ENCODE measurements at regions not wholly inside any gene's neighbourhood (a gene's known extent, or its start where the extent isn't known, plus 50 kb on each side); places are given as distances from the start of the nearest gene placed in this dataset.
"Not testable (repeated sequence)": the region's sequence is repeated elsewhere in the genome, so short reads cannot be mapped to it uniquely, and the experiment has no call there.

- Mint-ChIP-seq H3K36me3 (ENCODE audit: low read depth) (no peaks in the 10 kb centered on the region), H3K4me1 (no peaks in the 10 kb centered on the region), H3K27ac (no peak overlapping the region), H3K9me3 (peaks cover 9% of the 10 kb centered on the region), H3K4me3 (no peak overlapping the region), H3K27me3 (peaks cover 5% of the 10 kb centered on the region)
- no peak for ATAC-seq (replicated peaks)
Measured at GRCh38 chr4:74559853-74560252, 114.9 kb downstream of the AREG start.

- Mint-ChIP-seq H3K27ac (no peak overlapping the region), H3K4me3 (no peak overlapping the region), H3K4me1 (no peaks in the 10 kb centered on the region), H3K36me3 (ENCODE audit: low read depth) (no peaks in the 10 kb centered on the region), H3K9me3 (peaks cover 9% of the 10 kb centered on the region), H3K27me3 (peaks cover 5% of the 10 kb centered on the region)
- no peak for ATAC-seq (replicated peaks)
Measured at GRCh38 chr4:74567981-74568380, 123.0 kb downstream of the AREG start.

GRCh38 chr4:74570095-74570494, 125.2 kb downstream of the AREG start:
- H3K4me1 Mint-ChIP-seq, result no peaks in the 10 kb centered on the region
- no peaks in the 10 kb centered on the region for H3K27me3 Mint-ChIP-seq
- H3K36me3 Mint-ChIP-seq (ENCODE audit: low read depth), result no peaks in the 10 kb centered on the region
- no peak for ATAC-seq (replicated peaks)
- peaks cover 9% of the 10 kb centered on the region for H3K9me3 Mint-ChIP-seq
- H3K27ac Mint-ChIP-seq, result no peak overlapping the region
- H3K4me3 Mint-ChIP-seq, result no peak overlapping the region

DNA sequence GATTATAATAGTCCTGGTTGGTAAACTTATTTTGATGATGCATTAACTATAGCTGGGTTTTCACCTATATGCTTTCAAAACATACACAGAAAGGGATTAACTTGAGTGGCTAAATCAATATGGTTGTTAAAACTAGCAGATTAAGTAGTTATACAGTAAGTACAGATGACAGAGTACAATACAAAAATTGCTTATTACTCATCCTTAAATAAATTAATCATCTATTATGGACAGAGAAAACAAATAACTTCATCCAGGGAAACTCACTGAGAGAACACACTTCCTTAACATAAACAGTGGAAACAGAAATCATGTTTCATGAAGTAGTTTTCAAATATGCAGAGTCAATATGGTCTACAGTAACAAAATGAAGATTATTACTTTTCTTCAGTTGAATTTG, 133.4 kb downstream of the AREG start:
- H3K27ac Mint-ChIP-seq, result no peak overlapping the region
- peaks cover 4% of the 10 kb centered on the region for H3K9me3 Mint-ChIP-seq
- H3K27me3 Mint-ChIP-seq, result no peaks in the 10 kb centered on the region
- no peaks in the 10 kb centered on the region for H3K4me1 Mint-ChIP-seq
- no peaks in the 10 kb centered on the region for H3K36me3 Mint-ChIP-seq (ENCODE audit: low read depth)
- ATAC-seq (replicated peaks), result no peak
- no peak overlapping the region for H3K4me3 Mint-ChIP-seq

GRCh38 chr4:74578865-74579264, 133.9 kb downstream of the AREG start:
- not testable (repeated sequence) for H3K4me1 Mint-ChIP-seq; ATAC-seq (replicated peaks); H3K4me3 Mint-ChIP-seq; H3K27ac Mint-ChIP-seq; H3K27me3 Mint-ChIP-seq; H3K9me3 Mint-ChIP-seq; H3K36me3 Mint-ChIP-seq (ENCODE audit: low read depth)

- Mint-ChIP-seq H3K4me3 (no peak overlapping the region), H3K36me3 (ENCODE audit: low read depth) (no peaks in the 10 kb centered on the region), H3K27ac (no peak overlapping the region), H3K4me1 (no peaks in the 10 kb centered on the region), H3K27me3 (no peaks in the 10 kb centered on the region), H3K9me3 (no peaks in the 10 kb centered on the region)
- no peak for ATAC-seq (replicated peaks)
Measured at GRCh38 chr4:74583089-74583700, 138.3 kb downstream of the AREG start.

GRCh38 chr4:74583757-74584156, 138.8 kb downstream of the AREG start:
- ATAC-seq (replicated peaks), result no peak
- H3K4me3 Mint-ChIP-seq, result no peak overlapping the region
- no peak overlapping the region for H3K27ac Mint-ChIP-seq
- H3K36me3 Mint-ChIP-seq (ENCODE audit: low read depth), result no peaks in the 10 kb centered on the region
- no peaks in the 10 kb centered on the region for H3K9me3 Mint-ChIP-seq
- H3K27me3 Mint-ChIP-seq, result no peaks in the 10 kb centered on the region
- no peaks in the 10 kb centered on the region for H3K4me1 Mint-ChIP-seq

DNA sequence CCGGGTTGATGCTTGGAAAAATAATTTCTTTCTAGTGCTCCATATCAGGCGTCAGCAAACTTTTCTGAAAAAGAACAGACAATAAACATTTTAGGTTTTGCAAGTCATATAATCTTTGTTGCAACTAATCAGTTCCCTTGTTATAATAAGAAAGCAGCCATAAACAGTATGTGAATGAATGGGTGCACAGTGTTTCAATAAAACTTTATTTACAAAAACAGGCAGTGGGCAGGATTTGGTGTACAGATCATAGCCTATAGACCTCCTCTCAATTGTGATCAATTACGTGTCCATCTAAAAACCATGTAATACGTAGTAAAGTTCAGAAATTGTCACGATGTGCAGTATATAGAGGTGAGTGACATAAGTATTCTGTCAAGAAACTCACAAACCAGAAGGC, 143.4 kb downstream of the AREG start:
- no peaks in the 10 kb centered on the region for H3K4me1 Mint-ChIP-seq
- no peak overlapping the region for H3K27ac Mint-ChIP-seq
- H3K36me3 Mint-ChIP-seq (ENCODE audit: low read depth), result no peaks in the 10 kb centered on the region
- no peaks in the 10 kb centered on the region for H3K27me3 Mint-ChIP-seq
- no peak overlapping the region for H3K4me3 Mint-ChIP-seq
- H3K9me3 Mint-ChIP-seq, result no peaks in the 10 kb centered on the region
- no peak for ATAC-seq (replicated peaks)

- H3K4me3 Mint-ChIP-seq, result no peak overlapping the region
- H3K9me3 Mint-ChIP-seq, result no peaks in the 10 kb centered on the region
- H3K4me1 Mint-ChIP-seq, result no peaks in the 10 kb centered on the region
- H3K27me3 Mint-ChIP-seq, result no peaks in the 10 kb centered on the region
- H3K36me3 Mint-ChIP-seq (ENCODE audit: low read depth), result no peaks in the 10 kb centered on the region
- ATAC-seq (replicated peaks), result no peak
- no peak overlapping the region for H3K27ac Mint-ChIP-seq
Measured at GRCh38 chr4:74590476-74590875, 145.5 kb downstream of the AREG start.

- no peaks in the 10 kb centered on the region for H3K36me3 Mint-ChIP-seq (ENCODE audit: low read depth)
- H3K9me3 Mint-ChIP-seq, result peaks cover 5% of the 10 kb centered on the region
- peaks cover 7% of the 10 kb centered on the region for H3K27me3 Mint-ChIP-seq
- no peaks in the 10 kb centered on the region for H3K4me1 Mint-ChIP-seq
- no peak overlapping the region for H3K4me3 Mint-ChIP-seq
- no peak overlapping the region for H3K27ac Mint-ChIP-seq
- ATAC-seq (replicated peaks), result no peak
Measured at GRCh38 chr4:74598611-74599325, 153.8 kb downstream of the AREG start.

GRCh38 chr4:74603186-74603585, 158.2 kb downstream of the AREG start:
- Mint-ChIP-seq H3K4me3 (no peak overlapping the region), H3K27me3 (no peaks in the 10 kb centered on the region)
- no peak for ATAC-seq (replicated peaks)

DNA sequence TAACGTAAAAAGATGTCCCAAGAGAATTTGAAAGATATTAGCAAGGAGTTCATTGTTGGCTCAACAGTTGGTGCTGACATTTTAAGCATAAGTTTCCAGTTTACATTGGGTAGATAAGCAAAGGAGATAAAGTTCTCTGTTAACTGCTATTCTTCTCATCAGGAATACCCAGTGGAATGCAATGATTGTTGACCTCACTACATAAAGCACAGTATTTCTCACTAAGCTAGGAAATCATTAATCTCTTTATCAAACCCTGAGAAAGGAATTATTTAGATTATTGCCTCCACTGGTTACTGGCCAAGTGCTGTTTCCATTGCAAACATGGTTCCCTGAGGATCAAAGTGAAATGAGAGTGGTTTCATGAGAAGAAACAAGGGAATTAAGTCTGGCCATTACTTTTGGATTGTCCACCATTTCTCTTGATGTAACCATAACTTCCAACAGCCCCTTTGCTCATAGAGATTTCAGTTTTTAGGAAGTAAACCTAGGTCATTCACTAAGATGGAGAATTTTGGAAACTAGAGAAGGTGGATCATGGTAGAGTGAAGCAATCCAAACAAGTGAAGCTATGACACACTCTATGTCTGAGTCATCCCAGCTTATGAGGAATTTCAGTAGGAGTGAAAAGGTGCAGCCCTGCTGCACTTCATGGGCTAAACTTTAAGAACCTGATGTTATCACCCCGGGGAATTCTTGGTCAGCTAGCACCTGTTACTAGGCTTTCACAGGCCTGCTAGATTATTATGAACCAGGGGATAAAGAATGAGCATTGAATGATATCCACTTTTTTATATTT, 163.4 kb downstream of the AREG start:
- no peak overlapping the region for H3K27ac Mint-ChIP-seq
- no peaks in the 10 kb centered on the region for H3K9me3 Mint-ChIP-seq
- no peaks in the 10 kb centered on the region for H3K36me3 Mint-ChIP-seq (ENCODE audit: low read depth)
- no peak for ATAC-seq (replicated peaks)
- H3K4me3 Mint-ChIP-seq, result no peak overlapping the region
- H3K27me3 Mint-ChIP-seq, result no peaks in the 10 kb centered on the region
- no peaks in the 10 kb centered on the region for H3K4me1 Mint-ChIP-seq

More at GRCh38 chr4:74603186-74603585, 158.2 kb downstream of the AREG start:
- Mint-ChIP-seq H3K9me3 (no peaks in the 10 kb centered on the region), H3K36me3 (ENCODE audit: low read depth) (no peaks in the 10 kb centered on the region), H3K4me1 (no peaks in the 10 kb centered on the region), H3K27ac (no peak overlapping the region)

GRCh38 chr4:74610491-74610890, 165.6 kb downstream of the AREG start:
- no peaks in the 10 kb centered on the region for H3K36me3 Mint-ChIP-seq (ENCODE audit: low read depth)
- H3K4me3 Mint-ChIP-seq, result no peak overlapping the region
- H3K27ac Mint-ChIP-seq, result no peak overlapping the region
- peaks cover 3% of the 10 kb centered on the region for H3K27me3 Mint-ChIP-seq
- ATAC-seq (replicated peaks), result no peak
- H3K4me1 Mint-ChIP-seq, result no peaks in the 10 kb centered on the region
- no peaks in the 10 kb centered on the region for H3K9me3 Mint-ChIP-seq

DNA sequence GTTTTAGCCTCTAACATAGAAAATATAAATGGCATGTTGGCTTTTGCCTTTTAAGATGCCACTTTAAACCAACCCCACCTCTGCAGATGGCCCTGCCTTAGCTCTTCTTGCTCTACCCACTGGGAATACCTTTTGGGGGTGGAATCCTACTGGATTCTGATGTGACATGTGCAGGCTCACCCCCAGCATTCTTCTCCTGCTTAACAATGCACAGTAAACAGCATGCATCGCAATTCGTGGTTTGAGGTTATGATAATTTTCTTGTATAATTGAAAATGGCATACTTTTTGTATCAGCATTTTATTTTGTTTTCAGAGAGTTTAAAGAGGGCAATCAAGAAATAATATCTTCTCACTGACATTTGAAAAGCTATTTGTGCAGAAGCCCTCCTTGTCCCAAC, 167.9 kb downstream of the AREG start:
- ATAC-seq (replicated peaks), result no peak
- H3K4me1 Mint-ChIP-seq, result no peaks in the 10 kb centered on the region
- H3K27ac Mint-ChIP-seq, result no peak overlapping the region
- H3K36me3 Mint-ChIP-seq (ENCODE audit: low read depth), result no peaks in the 10 kb centered on the region
- peaks cover 3% of the 10 kb centered on the region for H3K27me3 Mint-ChIP-seq
- H3K9me3 Mint-ChIP-seq, result no peaks in the 10 kb centered on the region
- H3K4me3 Mint-ChIP-seq, result no peak overlapping the region

- Mint-ChIP-seq H3K36me3 (ENCODE audit: low read depth) (no peaks in the 10 kb centered on the region), H3K4me1 (no peaks in the 10 kb centered on the region), H3K27me3 (peaks cover 3% of the 10 kb centered on the region), H3K27ac (no peak overlapping the region), H3K4me3 (no peak overlapping the region), H3K9me3 (no peaks in the 10 kb centered on the region)
- no peak for ATAC-seq (replicated peaks)
Measured at GRCh38 chr4:74613266-74613665, 168.3 kb downstream of the AREG start.

Data from activated T-helper 17 cell treated with anti-CD3 and anti-CD28 coated beads, Interleukin-2, amount 50 U/mL, for 72 hours (primary cell).